A673 (cell line): ENCODE measurements at regions not wholly inside any gene's neighbourhood (a gene's known extent, or its start where the extent isn't known, plus 50 kb on each side); places are given as distances from the start of the nearest gene placed in this dataset.

Experiments
- EZH2 ChIP-seq: fragments of 200-600 bp; sonication (generic); IDR thresholded peaks from 2 replicates; pipeline ENCODE4 v1.6.1; 2017; ENCODE audit warnings: borderline replicate concordance, low read depth, mild to moderate bottlenecking, mixed read lengths, antibody characterized with exemption, low read length; ENCODE audit not compliant: poor library complexity, severe bottlenecking
- TF ChIP-seq, protein P1 (sequence below): fragments of 300-800, 200-600 bp; sonication (generic); conservative IDR thresholded peaks from 2 replicates; pipeline ENCODE4 v1.5.1; 2017; ENCODE audit warnings: low read depth, mild to moderate bottlenecking, antibody characterized with exemption, low read length, moderate library complexity, mixed read lengths

DNA sequence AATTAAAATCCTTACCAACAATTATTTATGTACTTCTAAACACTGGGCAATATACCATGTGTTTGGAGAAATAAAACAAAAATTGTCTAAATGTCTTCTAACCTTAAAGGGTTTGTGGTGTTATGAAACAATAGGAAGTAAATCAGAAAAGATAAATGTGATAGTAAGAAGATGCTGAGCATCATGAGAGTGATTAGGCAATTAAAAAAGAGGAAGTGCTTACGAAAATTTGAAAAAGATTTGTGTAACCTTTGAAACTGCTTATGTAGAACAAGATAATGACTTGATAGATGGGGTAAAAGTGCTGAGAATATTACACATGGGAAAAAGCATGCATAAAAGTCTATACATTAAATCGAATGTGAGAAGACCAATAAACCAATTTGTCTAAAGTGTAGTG is 573.4 kb upstream of the CNTNAP2 start:
- TF ChIP-seq, protein P1, sequence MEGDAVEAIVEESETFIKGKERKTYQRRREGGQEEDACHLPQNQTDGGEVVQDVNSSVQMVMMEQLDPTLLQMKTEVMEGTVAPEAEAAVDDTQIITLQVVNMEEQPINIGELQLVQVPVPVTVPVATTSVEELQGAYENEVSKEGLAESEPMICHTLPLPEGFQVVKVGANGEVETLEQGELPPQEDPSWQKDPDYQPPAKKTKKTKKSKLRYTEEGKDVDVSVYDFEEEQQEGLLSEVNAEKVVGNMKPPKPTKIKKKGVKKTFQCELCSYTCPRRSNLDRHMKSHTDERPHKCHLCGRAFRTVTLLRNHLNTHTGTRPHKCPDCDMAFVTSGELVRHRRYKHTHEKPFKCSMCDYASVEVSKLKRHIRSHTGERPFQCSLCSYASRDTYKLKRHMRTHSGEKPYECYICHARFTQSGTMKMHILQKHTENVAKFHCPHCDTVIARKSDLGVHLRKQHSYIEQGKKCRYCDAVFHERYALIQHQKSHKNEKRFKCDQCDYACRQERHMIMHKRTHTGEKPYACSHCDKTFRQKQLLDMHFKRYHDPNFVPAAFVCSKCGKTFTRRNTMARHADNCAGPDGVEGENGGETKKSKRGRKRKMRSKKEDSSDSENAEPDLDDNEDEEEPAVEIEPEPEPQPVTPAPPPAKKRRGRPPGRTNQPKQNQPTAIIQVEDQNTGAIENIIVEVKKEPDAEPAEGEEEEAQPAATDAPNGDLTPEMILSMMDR: no peak
- TF ChIP-seq EZH2: no peak
